SJSA1 (cell line): ENCODE measurements at regions not wholly inside any gene's neighbourhood (a gene's known extent, or its start where the extent isn't known, plus 50 kb on each side); places are given as distances from the start of the nearest gene placed in this dataset.

Experiments
- DNase-seq, 2 experiments: peaks; one replicate each; pipeline ENCODE4 v3.0.0-alpha.2; 2015 to 2020; ENCODE audit warnings: low spot score in 2 of 2, low read depth in 1 of 2
- H3K27ac ChIP-seq: fragments of 250-450 bp; sonication (Bioruptor Pico); 2 replicates; pipeline ENCODE4 v1.5.1; 2020; ENCODE audit warnings: mild to moderate bottlenecking, moderate library complexity
- H3K27me3 ChIP-seq: fragments of 250-450 bp; sonication (Bioruptor Pico); replicated peaks from 2 replicates; pipeline ENCODE4 v1.5.1; 2020; ENCODE audit warnings: mild to moderate bottlenecking, moderate library complexity
- H3K36me3 ChIP-seq: fragments of 250-450 bp; sonication (Bioruptor Pico); 2 replicates; pipeline ENCODE4 v1.5.1; 2020; ENCODE audit warnings: mild to moderate bottlenecking
- H3K4me1 ChIP-seq: fragments of 250-450 bp; sonication (Bioruptor Pico); replicated peaks from 2 replicates; pipeline ENCODE4 v1.6.1; 2021; ENCODE audit warnings: mild to moderate bottlenecking
- H3K4me3 ChIP-seq: fragments of 250-450 bp; sonication (Bioruptor Pico); 2 replicates; pipeline ENCODE4 v1.5.1; 2020; ENCODE audit warnings: mild to moderate bottlenecking
- H3K9me3 ChIP-seq: fragments of 250-450 bp; sonication (Bioruptor Pico); replicated peaks from 2 replicates; pipeline ENCODE4 v1.5.1; 2020; ENCODE audit warnings: mild to moderate bottlenecking

- DNase-seq, result no peak
- Histone ChIP-seq H3K4me1 (no peaks in the 10 kb centered on the region), H3K27me3 (no peaks in the 10 kb centered on the region), H3K4me3 (no peak overlapping the region), H3K27ac (no peak overlapping the region), H3K9me3 (no peaks in the 10 kb centered on the region), H3K36me3 (no peaks in the 10 kb centered on the region)
These were observed 259.5 kb upstream of the KCNH8 start for GRCh38 chr3:18888819-18889218.

DNA sequence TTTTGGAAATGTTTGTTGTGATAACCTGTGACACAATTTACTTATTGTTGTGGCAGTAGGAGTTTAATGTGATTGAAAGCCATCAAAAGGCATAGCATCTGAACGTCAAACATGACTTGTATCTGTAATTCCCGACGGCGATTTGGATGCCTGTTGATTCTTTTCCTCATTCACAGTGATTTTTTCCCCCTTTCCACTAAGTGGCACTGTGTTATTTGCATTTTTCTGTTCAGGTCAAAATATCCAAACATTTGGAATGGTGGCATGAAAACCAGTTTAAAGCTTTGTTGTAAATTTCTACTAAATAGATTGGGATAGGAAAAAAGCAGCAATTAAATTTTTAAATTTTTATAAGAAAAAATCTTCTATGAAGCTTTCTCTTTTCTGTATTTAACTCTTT lies 259.9 kb upstream of the KCNH8 start:
- no peaks in the 10 kb centered on the region for H3K4me1 ChIP-seq
- H3K9me3 ChIP-seq, result no peaks in the 10 kb centered on the region
- H3K27me3 ChIP-seq, result no peaks in the 10 kb centered on the region
- H3K36me3 ChIP-seq, result no peaks in the 10 kb centered on the region
- no peak overlapping the region for H3K4me3 ChIP-seq
- H3K27ac ChIP-seq, result no peak overlapping the region
- no peak for DNase-seq

DNA sequence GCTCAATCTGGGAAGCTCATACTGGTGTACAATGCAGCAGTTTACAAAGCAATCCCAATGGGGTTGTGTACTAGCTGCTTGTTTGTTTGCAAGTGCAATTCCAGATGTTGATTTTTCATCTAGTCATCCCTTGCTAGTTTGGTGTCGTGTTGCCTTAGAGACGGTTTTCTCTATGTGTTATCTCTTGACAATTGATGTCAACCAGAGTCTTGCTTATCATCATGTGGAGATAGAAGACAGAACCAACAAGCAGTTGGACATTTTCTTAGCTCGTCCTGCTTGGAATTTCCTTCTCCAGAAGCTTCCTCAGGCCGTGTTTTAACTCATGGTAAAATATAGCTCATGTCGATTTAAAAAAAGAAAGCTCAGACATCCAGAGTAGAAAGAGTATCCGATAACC lies 262.0 kb upstream of the KCNH8 start:
- no peaks in the 10 kb centered on the region for H3K4me1 ChIP-seq
- H3K27ac ChIP-seq, result no peak overlapping the region
- H3K27me3 ChIP-seq, result no peaks in the 10 kb centered on the region
- no peak overlapping the region for H3K4me3 ChIP-seq
- no peaks in the 10 kb centered on the region for H3K9me3 ChIP-seq
- H3K36me3 ChIP-seq, result no peaks in the 10 kb centered on the region
- DNase-seq, result no peak

GRCh38 chr3:18885612-18886011 lies 262.7 kb upstream of the KCNH8 start:
- H3K27me3 ChIP-seq, result no peaks in the 10 kb centered on the region
- no peaks in the 10 kb centered on the region for H3K4me1 ChIP-seq
- no peak for DNase-seq
- H3K27ac ChIP-seq, result no peak overlapping the region
- no peaks in the 10 kb centered on the region for H3K9me3 ChIP-seq
- H3K36me3 ChIP-seq, result no peaks in the 10 kb centered on the region
- H3K4me3 ChIP-seq, result no peak overlapping the region

DNA sequence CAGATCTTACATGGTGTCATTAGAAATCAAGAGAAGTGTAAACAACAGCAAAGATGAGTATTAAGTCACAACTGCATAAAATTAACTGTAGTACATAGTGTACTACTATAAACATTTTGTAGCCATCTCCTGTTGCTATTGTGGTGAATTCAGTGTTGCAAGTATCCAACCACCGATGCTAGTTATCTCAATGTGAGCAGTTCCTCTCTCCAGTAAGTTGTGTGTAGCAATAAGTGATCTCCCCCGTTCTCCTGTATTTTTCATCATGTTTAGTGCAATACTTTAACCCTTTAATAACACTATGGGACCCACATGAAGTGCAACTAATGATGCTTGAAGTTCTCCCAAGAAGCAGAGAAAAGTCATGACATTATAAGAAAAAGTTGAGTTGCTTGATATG lies 264.7 kb upstream of the KCNH8 start:
- H3K4me3 ChIP-seq, result no peak overlapping the region

GRCh38 chr3:18880691-18881090 lies 267.6 kb upstream of the KCNH8 start:
- no peak overlapping the region for H3K27ac ChIP-seq
- no peaks in the 10 kb centered on the region for H3K27me3 ChIP-seq
- no peak for DNase-seq
- no peaks in the 10 kb centered on the region for H3K4me1 ChIP-seq
- H3K4me3 ChIP-seq, result no peak overlapping the region
- no peaks in the 10 kb centered on the region for H3K9me3 ChIP-seq
- no peaks in the 10 kb centered on the region for H3K36me3 ChIP-seq

More for the DNA sequence above, 264.7 kb upstream of the KCNH8 start:
- Histone ChIP-seq H3K36me3 (no peaks in the 10 kb centered on the region), H3K4me1 (no peaks in the 10 kb centered on the region), H3K27me3 (no peaks in the 10 kb centered on the region), H3K9me3 (no peaks in the 10 kb centered on the region), H3K27ac (no peak overlapping the region)
- no peak for DNase-seq

DNA sequence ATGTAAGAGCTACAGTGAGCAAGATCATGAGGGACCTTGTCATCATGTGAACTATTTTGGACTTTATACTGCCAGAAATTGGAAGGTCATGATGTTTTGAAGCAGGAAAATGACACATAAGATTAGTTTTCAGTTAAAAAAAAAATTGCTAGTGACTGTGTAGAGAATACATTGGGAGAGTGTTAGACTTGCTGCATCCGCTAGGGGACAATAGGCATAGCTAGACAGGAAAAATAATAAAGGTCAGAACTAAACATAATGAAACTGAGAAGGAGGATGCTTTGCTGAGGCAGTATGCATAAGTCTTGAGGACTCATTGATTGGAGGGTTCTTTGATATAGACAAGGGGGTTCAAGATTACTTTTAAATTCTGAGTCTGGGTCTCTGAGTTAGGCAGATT lies 275.8 kb upstream of the KCNH8 start:
- Histone ChIP-seq H3K4me3 (no peak overlapping the region), H3K36me3 (no peaks in the 10 kb centered on the region), H3K27me3 (no peaks in the 10 kb centered on the region), H3K27ac (no peak overlapping the region), H3K9me3 (no peaks in the 10 kb centered on the region), H3K4me1 (no peaks in the 10 kb centered on the region)
- DNase-seq, result no peak

DNA sequence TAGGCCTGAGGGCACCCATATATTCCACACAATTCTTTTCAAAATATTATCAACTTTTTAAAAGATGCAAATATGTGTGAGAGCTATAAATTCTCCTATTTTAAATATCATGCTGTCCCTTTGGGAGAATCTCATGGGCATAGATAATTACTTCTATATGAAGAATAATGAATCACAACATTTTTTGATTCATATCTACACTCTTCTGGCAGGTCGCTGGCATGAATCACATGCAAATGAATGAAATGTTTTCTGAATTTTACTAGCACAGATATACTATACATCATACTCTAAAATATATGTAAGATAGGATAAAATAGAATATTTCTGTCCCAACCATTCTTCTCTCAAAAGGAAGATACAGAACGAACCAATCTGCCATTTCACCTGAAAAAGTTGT lies 277.7 kb upstream of the KCNH8 start:
- H3K27ac ChIP-seq, result no peak overlapping the region
- H3K4me1 ChIP-seq, result no peaks in the 10 kb centered on the region
- H3K27me3 ChIP-seq, result no peaks in the 10 kb centered on the region
- no peak overlapping the region for H3K4me3 ChIP-seq
- H3K9me3 ChIP-seq, result no peaks in the 10 kb centered on the region
- no peaks in the 10 kb centered on the region for H3K36me3 ChIP-seq
- DNase-seq, result no peak

GRCh38 chr3:18870074-18870640 lies 278.2 kb upstream of the KCNH8 start:
- Histone ChIP-seq H3K36me3 (no peaks in the 10 kb centered on the region), H3K9me3 (no peaks in the 10 kb centered on the region), H3K4me1 (no peaks in the 10 kb centered on the region), H3K27ac (no peak overlapping the region), H3K27me3 (no peaks in the 10 kb centered on the region), H3K4me3 (no peak overlapping the region)
- DNase-seq, result no peak

GRCh38 chr3:18868911-18869689 lies 279.2 kb upstream of the KCNH8 start:
- H3K27ac ChIP-seq, result no peak overlapping the region

DNA sequence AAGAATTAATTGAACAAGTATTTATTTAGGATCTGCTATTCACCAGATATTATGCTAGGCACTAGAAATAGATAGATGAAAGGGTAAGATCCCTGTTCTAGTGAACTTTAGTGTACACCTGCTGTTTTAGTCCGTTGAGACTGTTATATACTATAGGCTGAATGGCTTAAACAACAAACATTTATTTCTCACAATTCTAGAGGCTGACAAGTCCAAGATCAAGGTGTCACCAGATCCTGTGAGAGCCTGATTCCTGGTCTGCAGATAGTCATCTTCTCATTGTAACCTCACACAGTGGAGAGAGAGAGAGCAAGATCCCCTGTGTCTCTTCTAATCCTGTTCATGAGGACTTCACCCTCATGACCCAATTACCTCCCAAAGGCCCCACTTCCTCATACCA lies 281.4 kb upstream of the KCNH8 start:
- no peak overlapping the region for H3K4me3 ChIP-seq
- no peak for DNase-seq
- no peaks in the 10 kb centered on the region for H3K9me3 ChIP-seq
- H3K4me1 ChIP-seq, result no peaks in the 10 kb centered on the region
- H3K36me3 ChIP-seq, result no peaks in the 10 kb centered on the region
- no peak overlapping the region for H3K27ac ChIP-seq
- H3K27me3 ChIP-seq, result no peaks in the 10 kb centered on the region

More at GRCh38 chr3:18868911-18869689, 279.2 kb upstream of the KCNH8 start:
- no peaks in the 10 kb centered on the region for H3K36me3 ChIP-seq
- no peaks in the 10 kb centered on the region for H3K9me3 ChIP-seq
- H3K27me3 ChIP-seq, result no peaks in the 10 kb centered on the region
- H3K4me1 ChIP-seq, result no peaks in the 10 kb centered on the region
- H3K4me3 ChIP-seq, result no peak overlapping the region
- DNase-seq, result no peak

GRCh38 chr3:18864933-18865731 lies 283.2 kb upstream of the KCNH8 start:
- no peaks in the 10 kb centered on the region for H3K4me1 ChIP-seq
- H3K9me3 ChIP-seq, result no peaks in the 10 kb centered on the region

GRCh38 chr3:18862077-18862476 lies 286.2 kb upstream of the KCNH8 start:
- Histone ChIP-seq H3K36me3 (no peaks in the 10 kb centered on the region), H3K27ac (no peak overlapping the region), H3K4me1 (no peaks in the 10 kb centered on the region), H3K4me3 (no peak overlapping the region), H3K9me3 (no peaks in the 10 kb centered on the region), H3K27me3 (no peaks in the 10 kb centered on the region)
- DNase-seq, result no peak

More at GRCh38 chr3:18864933-18865731, 283.2 kb upstream of the KCNH8 start:
- Histone ChIP-seq H3K36me3 (no peaks in the 10 kb centered on the region), H3K27me3 (no peaks in the 10 kb centered on the region), H3K4me3 (no peak overlapping the region), H3K27ac (no peak overlapping the region)
- no peak for DNase-seq

DNA sequence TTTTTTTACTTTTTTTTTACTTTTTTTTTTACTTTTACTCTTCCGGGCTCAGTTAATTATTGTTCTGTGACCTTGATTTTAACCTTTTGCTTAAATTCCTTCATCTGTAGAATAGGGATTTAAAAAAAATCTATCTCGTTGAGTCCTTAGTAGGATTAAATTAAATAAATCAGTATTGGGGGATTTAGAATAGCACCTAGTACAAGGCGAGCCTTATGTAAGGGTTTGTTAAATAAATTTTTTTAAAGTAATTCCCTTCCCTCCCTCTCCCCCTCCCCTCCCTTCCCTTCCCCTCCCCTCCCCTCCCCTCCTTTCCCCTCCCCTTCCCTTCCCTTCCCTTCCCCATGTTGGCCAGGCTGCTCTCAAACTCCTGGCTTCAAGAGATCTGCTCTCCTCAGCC lies 287.2 kb upstream of the KCNH8 start:
- Histone ChIP-seq H3K27me3 (no peaks in the 10 kb centered on the region), H3K36me3 (no peaks in the 10 kb centered on the region), H3K9me3 (no peaks in the 10 kb centered on the region), H3K4me1 (no peaks in the 10 kb centered on the region), H3K27ac (no peak overlapping the region), H3K4me3 (no peak overlapping the region)
- DNase-seq, result no peak
